MCF 10A (cell line): ENCODE measurements at regions not wholly inside any gene's neighbourhood (a gene's known extent, or its start where the extent isn't known, plus 50 kb on each side); places are given as distances from the start of the nearest gene placed in this dataset.

Experiments
- BruUV-seq: library from RNA; stranded (reverse); fragments of 400-500 nt; replicated peaks from 2 replicates; lab custom pipeline; 2021; lab: Mats Ljungman, UMichigan
- CTCF ChIA-PET: fragments of 300-600 bp; sonication (Branson Sonifier 250); formaldehyde crosslinking; extraction: SDS; loops from one replicate; lab custom pipeline; 2021; ENCODE audit warnings: antibody characterized with exemption, inconsistent platforms; lab: Yijun Ruan, JAX
- POLR2A ChIA-PET: fragments of 300-600, 350-650 bp; sonication (Branson Sonifier 250); formaldehyde crosslinking; extraction: SDS; loops from one replicate; lab custom pipeline; 2020; ENCODE audit warnings: antibody characterized with exemption, inconsistent platforms; lab: Yijun Ruan, JAX
- DNase-seq: peaks from one replicate; pipeline ENCODE4 v3.0.0-alpha.2; 2018; ENCODE audit not compliant: unreplicated experiment
- H3K27ac Mint-ChIP-seq: one replicate; pipeline ENCODE4 v1.8.0; 2022; ENCODE audit warnings: mild to moderate bottlenecking, low read depth, mixed read lengths; ENCODE audit not compliant: unreplicated experiment
- H3K27me3 Mint-ChIP-seq: one replicate; pipeline ENCODE4 v1.8.0; 2022; ENCODE audit warnings: mixed read lengths; ENCODE audit not compliant: insufficient read depth, unreplicated experiment
- H3K36me3 Mint-ChIP-seq: one replicate; pipeline ENCODE4 v1.8.0; 2022; ENCODE audit warnings: mild to moderate bottlenecking, moderate library complexity, mixed read lengths; ENCODE audit not compliant: insufficient read depth, unreplicated experiment
- H3K4me1 Mint-ChIP-seq: one replicate; pipeline ENCODE4 v1.8.0; 2022; ENCODE audit warnings: mixed read lengths; ENCODE audit not compliant: insufficient read depth, unreplicated experiment
- H3K4me3 Mint-ChIP-seq: one replicate; pipeline ENCODE4 v1.8.0; 2022; ENCODE audit warnings: mild to moderate bottlenecking, moderate library complexity, mixed read lengths; ENCODE audit not compliant: unreplicated experiment
- H3K9me3 Mint-ChIP-seq: one replicate; pipeline ENCODE4 v1.8.0; 2022; ENCODE audit warnings: mixed read lengths; ENCODE audit not compliant: unreplicated experiment
- intact Hi-C: fragments of 100-400 bp; cut with micrococcal nuclease; formaldehyde crosslinking; loops from 2 replicates; pipeline ENCODE4 v1.14.1; 2022
- TF ChIP-seq, protein P1 (sequence below): fragments of 200-600 bp; IDR thresholded peaks from one replicate; pipeline ENCODE4 v1.8.0; 2022; ENCODE audit warnings: antibody characterized with exemption, mild to moderate bottlenecking; ENCODE audit not compliant: unreplicated experiment

DNA sequence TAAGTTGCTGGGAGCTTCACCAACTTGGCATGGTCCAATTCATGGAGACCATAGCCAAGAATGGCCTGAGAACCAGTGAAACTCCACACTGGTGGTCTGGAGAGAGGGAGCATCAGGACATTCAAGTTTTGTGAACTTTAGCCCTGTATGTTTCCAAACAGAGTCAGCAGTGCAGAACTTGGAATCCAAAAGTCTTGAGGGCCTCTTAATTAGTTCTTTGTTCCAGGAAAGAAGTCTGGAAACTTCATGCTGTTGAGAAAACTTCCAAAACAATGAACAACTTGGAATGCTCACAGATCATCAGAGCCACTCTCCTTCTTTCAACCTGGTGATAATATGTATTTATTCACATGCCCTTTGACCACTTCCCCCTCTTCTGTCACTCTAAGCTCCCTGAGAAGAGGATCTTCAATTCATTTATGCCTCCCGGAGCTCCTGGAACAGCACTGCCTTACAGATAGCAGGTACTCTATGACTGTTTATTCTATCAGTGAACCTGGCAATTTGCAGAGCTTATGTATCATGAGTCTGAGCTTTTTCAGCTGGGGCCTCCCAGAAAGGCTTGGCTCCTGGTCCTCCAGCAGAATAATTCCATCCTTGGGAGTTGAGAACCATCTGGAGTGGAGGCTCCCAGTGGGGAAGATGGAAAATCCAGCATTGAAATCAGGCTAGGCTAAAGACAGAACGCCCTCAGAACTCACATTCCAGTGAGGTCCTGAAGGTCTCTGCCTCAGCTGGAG lies 191.4 kb downstream of the KTN1 start:
- POLR2A ChIA-PET: no interaction called here
- no peaks in the 10 kb centered on the region for H3K36me3 Mint-ChIP-seq

DNA sequence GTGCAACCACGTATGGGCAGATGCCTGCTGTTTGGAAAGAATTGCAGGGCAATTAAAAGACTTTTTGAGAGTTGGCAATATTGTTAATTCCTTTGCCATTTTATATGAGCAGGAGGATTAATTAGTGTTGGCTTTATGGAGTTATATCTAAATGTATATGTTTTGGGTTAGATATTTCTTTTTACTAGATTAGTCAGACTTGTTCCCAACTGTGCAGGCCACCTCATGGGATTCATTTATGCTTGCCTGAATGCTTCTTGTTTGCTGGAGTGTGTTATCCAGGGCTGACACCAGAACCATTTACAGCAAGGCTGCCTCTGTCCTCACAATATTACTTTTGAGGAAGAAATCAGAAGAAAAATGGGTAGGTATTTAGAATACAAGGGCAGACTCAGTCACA lies 192.5 kb downstream of the KTN1 start:
- BruUV-seq: no TSS peak
- Mint-ChIP-seq H3K27ac (no peak overlapping the region), H3K9me3 (peaks cover 7% of the 10 kb centered on the region), H3K4me1 (no peaks in the 10 kb centered on the region), H3K4me3 (no peak overlapping the region), H3K27me3 (no peaks in the 10 kb centered on the region), H3K36me3 (no peaks in the 10 kb centered on the region)
- DNase-seq: no peak
- ChIA-PET CTCF (no interaction called here), POLR2A (no interaction called here)
- TF ChIP-seq, protein P1, sequence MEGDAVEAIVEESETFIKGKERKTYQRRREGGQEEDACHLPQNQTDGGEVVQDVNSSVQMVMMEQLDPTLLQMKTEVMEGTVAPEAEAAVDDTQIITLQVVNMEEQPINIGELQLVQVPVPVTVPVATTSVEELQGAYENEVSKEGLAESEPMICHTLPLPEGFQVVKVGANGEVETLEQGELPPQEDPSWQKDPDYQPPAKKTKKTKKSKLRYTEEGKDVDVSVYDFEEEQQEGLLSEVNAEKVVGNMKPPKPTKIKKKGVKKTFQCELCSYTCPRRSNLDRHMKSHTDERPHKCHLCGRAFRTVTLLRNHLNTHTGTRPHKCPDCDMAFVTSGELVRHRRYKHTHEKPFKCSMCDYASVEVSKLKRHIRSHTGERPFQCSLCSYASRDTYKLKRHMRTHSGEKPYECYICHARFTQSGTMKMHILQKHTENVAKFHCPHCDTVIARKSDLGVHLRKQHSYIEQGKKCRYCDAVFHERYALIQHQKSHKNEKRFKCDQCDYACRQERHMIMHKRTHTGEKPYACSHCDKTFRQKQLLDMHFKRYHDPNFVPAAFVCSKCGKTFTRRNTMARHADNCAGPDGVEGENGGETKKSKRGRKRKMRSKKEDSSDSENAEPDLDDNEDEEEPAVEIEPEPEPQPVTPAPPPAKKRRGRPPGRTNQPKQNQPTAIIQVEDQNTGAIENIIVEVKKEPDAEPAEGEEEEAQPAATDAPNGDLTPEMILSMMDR: no peak
- intact Hi-C loops: no loop called here

More for the DNA sequence above, 191.4 kb downstream of the KTN1 start:
- Mint-ChIP-seq H3K4me3 (no peak overlapping the region), H3K4me1 (no peaks in the 10 kb centered on the region), H3K9me3 (peaks cover 7% of the 10 kb centered on the region), H3K27ac (no peak overlapping the region), H3K27me3 (no peaks in the 10 kb centered on the region)
- intact Hi-C loops: no loop called here
- TF ChIP-seq, protein P1: no peak
- DNase-seq: no peak
- CTCF ChIA-PET: interaction anchor here (1.1 kb wide), 1 partner anchor 22 kb away, joined by 3 read pairs; no protein-coding TSS in a partner anchor
- BruUV-seq: no TSS peak

DNA sequence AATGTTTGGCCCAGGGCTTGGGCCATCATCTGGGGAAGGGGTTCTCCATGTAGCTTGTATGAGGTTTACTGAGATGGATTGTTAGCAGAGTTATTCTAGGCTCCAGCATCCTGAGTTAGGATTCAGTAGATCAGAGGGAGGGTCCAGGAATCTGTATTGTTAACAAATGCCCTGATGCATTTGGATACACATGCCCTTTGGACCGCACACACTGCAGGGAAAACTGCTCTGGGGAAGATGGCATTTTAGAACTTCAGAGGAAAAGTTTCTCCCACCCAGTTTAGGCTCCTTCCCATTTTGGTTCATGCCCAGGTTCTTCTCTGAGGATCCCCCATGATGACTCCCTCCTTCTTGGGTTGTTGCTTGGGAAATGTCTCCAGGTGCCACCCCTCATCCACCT lies 193.3 kb downstream of the KTN1 start:
- Mint-ChIP-seq H3K27me3 (no peaks in the 10 kb centered on the region), H3K27ac (no peak overlapping the region), H3K36me3 (no peaks in the 10 kb centered on the region), H3K4me1 (no peaks in the 10 kb centered on the region), H3K9me3 (peaks cover 2% of the 10 kb centered on the region), H3K4me3 (no peak overlapping the region)
- intact Hi-C loops: no loop called here
- BruUV-seq: no TSS peak
- TF ChIP-seq, protein P1: no peak
- CTCF ChIA-PET: interaction anchor here (0.7 kb wide), 1 partner anchor 44 kb away, joined by 3 read pairs; no protein-coding TSS in a partner anchor
- no peak for DNase-seq
- POLR2A ChIA-PET: no interaction called here

DNA sequence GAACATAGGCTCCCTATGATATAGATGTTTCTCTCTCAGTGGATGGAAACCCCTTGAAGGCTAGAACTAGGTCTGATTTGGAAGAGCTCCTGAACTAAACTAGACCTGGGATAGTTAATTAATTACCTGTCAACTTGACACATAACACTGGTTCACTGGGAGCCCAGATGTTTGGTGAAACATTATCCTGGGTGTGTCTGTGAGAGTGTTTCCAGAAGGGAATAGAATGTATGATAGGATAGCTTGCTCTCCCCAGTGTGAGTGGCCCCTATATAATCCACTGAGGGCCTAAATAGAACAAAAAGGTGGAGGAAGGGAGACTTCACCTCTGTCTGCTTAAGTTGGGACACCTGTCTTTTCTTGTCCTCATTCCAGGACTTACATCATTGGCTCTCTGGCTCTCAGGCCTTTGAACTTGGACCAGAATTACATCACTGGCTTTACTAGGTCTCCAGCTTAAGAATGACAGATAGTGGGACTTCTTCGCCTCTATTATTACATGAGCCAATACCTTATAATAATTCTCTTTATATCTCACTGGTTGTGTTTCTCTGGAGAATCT lies 194.1 kb downstream of the KTN1 start:
- Mint-ChIP-seq H3K9me3 (no peaks in the 10 kb centered on the region), H3K4me1 (no peaks in the 10 kb centered on the region), H3K4me3 (no peak overlapping the region), H3K36me3 (no peaks in the 10 kb centered on the region), H3K27me3 (no peaks in the 10 kb centered on the region), H3K27ac (no peak overlapping the region)
- no peak for DNase-seq
- intact Hi-C loops: no loop called here
- BruUV-seq: no TSS peak
- TF ChIP-seq, protein P1: no peak
- CTCF ChIA-PET: no interaction called here
- POLR2A ChIA-PET: no interaction called here
